ENCODE measurements at regions not wholly inside any gene's neighbourhood (a gene's known extent, or its start where the extent isn't known, plus 50 kb on each side); places are given as distances from the start of the nearest gene placed in this dataset.
A peak's percentile ranks its signal among the peaks of the same experiment; 100 is the strongest.
"Not testable (repeated sequence)": the region's sequence is repeated elsewhere in the genome, so short reads cannot be mapped to it uniquely, and the experiment has no call there.

DNA sequence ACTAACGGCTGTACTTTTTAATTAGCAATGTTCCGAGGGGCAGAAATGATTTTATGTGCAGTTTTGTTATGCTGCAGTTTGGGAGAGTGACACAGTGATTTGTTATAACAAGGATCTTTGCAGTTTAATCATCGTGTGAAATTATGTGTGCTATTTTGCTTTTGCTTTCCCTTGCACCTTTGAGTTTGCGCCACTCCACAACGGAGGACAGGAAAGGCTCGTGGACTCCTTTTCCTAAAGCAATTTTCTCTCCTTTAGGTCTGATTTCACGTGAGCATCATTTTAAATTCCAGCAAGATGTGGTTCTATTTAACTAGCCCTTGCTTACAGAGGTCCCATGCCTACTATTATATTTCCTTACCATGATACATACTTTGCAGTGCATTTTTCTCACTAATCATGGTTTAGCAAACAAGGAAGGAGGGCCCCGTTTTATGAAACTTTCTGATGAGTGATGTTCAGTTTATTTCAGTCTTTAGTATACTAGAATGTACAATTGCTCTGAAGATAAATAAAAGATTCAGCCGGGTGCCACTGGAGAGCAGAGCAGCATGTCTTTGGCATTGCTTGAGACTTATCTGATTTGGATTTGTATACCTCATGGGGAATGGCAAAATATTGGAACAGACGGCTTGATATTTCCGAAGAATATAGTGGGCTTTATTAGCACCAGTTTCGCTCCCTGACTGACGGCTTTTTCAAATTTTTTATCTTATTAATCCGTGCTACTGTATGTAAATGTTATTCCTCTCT lies 528.2 kb upstream of the FANCL start:
- DNase-seq: no peak

DNA sequence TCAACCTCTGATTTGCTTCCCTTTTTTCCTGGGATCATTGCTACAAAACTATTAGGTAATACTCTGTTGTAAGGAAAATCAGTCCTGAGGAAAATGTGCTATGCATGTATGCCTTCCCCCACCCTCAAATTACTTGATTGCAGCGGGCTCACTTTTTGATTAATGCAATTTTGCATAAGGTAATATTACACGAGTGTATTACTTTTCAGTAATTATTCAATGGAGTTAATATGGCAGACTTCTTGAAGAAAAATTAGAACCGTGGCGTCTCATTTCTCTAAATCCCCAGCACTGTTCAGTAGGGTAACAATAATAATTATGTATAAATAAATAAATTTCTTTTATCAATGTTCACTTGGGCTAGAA lies 527.6 kb upstream of the FANCL start:
- no peak for DNase-seq

DNA sequence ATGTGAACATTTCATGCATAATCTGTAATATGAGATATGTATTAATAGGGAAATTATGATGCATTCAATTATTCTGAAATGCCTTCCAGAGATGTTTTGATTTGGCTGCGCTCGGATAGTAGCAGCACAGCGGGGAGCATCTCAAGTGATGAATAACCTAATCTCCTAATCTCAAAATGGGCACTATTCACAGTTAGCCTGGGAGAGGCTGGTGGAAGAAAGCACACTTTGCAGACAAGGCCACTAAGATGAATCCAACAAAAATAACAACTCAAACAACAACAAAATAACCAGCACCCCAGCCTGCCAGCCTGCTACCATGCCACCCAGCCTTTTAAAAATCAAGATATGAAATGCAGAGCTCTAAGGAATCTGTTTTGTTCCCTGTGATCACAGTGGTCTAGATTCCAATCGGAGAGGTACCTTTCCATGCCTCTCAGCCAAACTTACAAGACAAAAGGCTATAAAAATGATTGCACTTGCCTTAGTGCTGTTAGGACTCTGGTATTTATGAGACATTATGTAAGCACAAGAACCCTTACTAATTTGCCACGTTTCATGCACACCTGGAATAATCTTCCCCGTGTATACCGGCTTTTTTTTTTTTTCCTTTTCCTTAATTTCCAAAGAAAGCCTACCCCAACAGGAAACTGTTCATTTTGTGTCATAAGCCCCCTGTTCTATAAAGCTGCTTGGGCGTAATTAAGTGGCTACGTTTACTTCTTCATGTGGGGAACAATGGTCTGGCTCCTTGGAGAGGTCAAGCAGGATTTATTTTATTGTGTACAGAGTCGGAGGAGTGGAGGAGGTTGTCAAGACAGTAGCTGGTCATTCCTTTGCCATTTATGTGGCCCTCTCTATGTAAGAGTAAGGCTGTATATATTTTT lies 526.9 kb upstream of the FANCL start:
- no peak for DNase-seq

GRCh38 chr2:58764338-58765104 lies 523.4 kb upstream of the FANCL start:
- DNase-seq: no peak

- peak; percentile 36 for DNase-seq
Measured at GRCh38 chr2:58762176-58762781, 521.2 kb upstream of the FANCL start.

- no peak for DNase-seq
Measured at GRCh38 chr2:58757971-58758370, 516.8 kb upstream of the FANCL start.

GRCh38 chr2:58756336-58756735 lies 515.2 kb upstream of the FANCL start:
- DNase-seq: no peak

GRCh38 chr2:58752507-58752906 lies 511.4 kb upstream of the FANCL start:
- not testable (repeated sequence) for DNase-seq

- not testable (repeated sequence) for DNase-seq
Measured at GRCh38 chr2:58751676-58752075, 510.6 kb upstream of the FANCL start.

- no peak for DNase-seq
Measured at GRCh38 chr2:58749041-58749440, 507.9 kb upstream of the FANCL start.

GRCh38 chr2:58745334-58745733 lies 504.2 kb upstream of the FANCL start:
- not testable (repeated sequence) for DNase-seq

DNA sequence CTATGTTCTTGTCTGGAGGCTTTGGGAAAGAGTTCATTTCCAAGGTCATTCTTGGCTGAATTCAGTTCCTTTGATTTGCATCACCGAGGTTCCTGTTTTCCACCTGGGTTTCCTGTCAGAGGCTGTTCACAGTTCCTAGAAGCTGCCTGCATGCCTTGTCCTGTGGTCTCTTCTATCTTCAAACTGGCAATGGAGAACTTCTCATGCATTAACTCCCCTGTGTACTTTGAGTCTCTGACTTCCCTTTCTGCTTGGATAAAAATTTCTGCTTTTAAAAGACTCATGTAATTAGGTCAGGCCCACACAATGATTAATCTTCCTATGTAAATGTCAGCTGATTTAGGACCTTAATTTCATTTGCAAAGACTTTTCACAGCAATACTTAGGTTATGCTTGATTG lies 499.3 kb upstream of the FANCL start:
- DNase-seq: no peak

DNA sequence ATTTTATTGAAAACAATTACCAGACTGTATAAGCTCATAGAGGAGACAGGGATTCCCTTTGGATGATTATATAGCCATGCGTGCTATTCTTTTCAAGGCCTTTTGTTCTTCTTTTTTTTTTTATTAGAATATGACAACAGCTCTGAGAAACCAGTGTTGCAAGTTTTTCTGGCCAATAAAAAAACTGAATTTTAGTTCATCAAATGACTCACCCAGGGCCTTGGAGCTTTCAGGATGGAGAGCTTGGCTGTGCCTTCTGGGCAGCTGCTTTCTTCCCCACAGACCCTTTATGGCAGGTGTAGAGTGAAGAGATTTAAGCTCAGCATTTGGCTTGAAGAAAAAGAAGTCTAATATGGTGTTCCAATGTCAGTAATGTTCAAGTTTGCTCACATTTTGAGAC lies 497.9 kb upstream of the FANCL start:
- DNase-seq: no peak

DNA sequence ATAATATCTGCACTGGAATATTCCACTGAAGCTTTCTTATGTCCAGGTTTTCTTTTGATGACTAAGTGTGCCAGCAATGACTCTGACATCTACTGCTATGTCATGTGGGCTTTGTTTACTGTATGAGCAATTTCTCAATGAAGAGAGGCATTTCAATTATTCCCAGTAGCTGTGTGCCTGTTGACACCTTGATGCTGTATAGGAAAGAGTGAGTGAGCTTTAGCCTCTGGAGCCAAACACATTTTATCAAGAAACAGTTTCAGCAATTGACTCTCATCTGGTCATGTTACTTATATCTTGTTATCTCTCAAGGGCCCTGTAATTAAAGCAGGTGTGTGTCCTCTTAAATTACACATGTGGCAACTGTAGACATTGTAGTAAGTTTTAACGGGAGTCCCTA lies 493.2 kb upstream of the FANCL start:
- DNase-seq: no peak

GRCh38 chr2:58732999-58733398 lies 491.9 kb upstream of the FANCL start:
- DNase-seq: no peak

- DNase-seq: no peak
Measured at GRCh38 chr2:58731488-58731869, 490.4 kb upstream of the FANCL start.

- no peak for DNase-seq
Measured at GRCh38 chr2:58730764-58731487, 489.8 kb upstream of the FANCL start.

- DNase-seq: no peak
Measured at GRCh38 chr2:58727981-58728656, 487.0 kb upstream of the FANCL start.

DNA sequence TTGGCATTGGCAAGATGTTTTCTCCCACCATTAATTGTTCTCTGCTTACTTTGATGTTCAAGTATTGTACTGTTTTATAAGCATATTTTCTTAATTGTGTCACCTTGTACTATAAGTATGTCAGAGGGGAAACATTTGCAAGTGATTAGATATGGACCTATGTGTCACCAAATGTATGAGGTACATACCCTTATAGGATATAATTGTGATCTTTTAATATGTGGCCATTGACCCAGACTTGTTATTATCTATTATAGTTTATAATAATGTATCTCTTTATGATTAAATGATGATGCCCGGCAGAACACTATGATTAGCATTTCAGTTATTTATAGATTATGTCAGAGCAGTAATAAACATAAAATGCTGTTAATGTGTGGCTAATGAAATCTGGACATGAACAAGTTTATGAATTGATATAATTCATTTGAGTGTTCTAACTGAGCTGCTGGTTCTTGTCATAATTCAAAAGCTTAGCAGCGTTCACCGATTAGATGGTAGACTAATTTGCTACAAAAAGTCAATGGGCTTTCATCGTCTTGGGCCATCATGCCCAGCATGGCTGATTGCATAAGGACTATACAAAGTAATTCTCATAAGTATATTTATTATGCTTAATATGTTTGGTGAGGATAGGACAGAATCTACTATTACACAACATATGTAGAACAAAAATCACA lies 480.9 kb upstream of the FANCL start:
- DNase-seq: no peak

DNA sequence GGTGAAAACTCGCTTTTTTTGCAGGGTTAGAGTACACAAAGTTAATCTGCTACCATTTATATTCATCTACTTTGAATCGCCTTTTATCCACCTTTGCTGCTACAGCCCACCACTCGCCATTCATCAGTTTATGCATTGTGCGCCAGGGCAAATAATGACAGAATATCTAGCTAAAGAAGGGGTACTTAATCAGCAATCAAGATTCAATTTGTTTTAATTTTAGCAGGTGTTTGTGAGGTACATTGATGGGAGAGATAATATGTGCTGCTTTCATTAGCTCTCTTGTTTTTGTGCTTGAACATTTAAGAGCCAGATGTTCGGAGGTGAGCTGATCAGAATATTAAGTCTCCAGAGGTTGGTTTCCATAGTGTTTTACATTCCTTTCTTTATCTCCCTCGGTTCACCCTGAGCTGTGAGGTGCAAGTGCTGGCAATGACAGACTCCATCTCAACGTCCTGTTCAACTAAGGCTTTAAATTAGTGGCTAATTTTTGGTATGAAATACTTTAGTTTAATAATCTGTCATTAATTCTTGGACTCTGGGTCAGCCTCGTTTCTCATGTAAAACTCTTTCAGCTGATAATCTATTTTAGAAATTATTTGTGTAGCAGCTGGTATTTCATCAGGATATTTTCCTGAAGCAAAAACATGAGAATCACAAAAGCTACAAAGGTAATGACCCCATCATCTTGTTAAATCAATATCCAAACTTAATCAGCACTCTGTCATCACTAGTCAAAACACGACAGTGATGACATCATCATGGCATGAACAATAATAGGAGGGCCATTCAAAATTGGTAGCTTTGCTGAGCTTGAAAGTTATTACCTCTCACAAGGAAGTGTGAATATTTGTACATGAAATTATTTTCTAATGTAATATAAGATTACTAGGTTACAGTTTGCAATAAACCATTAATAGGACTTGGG lies 479.9 kb upstream of the FANCL start:
- no peak for DNase-seq
